Activated T-helper 17 cell treated with anti-CD3 and anti-CD28 coated beads, Interleukin-2, amount 50 U/mL, for 72 hours (primary cell): ENCODE measurements at regions not wholly inside any gene's neighbourhood (a gene's known extent, or its start where the extent isn't known, plus 50 kb on each side); places are given as distances from the start of the nearest gene placed in this dataset.
"Not testable (repeated sequence)": the region's sequence is repeated elsewhere in the genome, so short reads cannot be mapped to it uniquely, and the experiment has no call there.

ENCODE experiments used
- ATAC-seq: fragments of 150-1000 bp; cut with Tn5 transposase; replicated peaks from 2 replicates; pipeline ENCODE4 v1.10.0; 2021; ENCODE audit warnings: mild to moderate bottlenecking, moderate library complexity
- H3K27ac Mint-ChIP-seq: one replicate; pipeline ENCODE4 v1.8.0; 2022; ENCODE audit warnings: mixed read lengths
- H3K27me3 Mint-ChIP-seq: one replicate; pipeline ENCODE4 v1.8.0; 2022; ENCODE audit warnings: mixed read lengths
- H3K36me3 Mint-ChIP-seq: one replicate; pipeline ENCODE4 v1.8.0; 2022; ENCODE audit warnings: low read depth, mild to moderate bottlenecking, mixed read lengths
- H3K4me1 Mint-ChIP-seq: one replicate; pipeline ENCODE4 v1.8.0; 2022; ENCODE audit warnings: mixed read lengths
- H3K4me3 Mint-ChIP-seq: one replicate; pipeline ENCODE4 v1.8.0; 2022; ENCODE audit warnings: mild to moderate bottlenecking, mixed read lengths
- H3K9me3 Mint-ChIP-seq: one replicate; pipeline ENCODE4 v1.8.0; 2022; ENCODE audit warnings: mixed read lengths

DNA sequence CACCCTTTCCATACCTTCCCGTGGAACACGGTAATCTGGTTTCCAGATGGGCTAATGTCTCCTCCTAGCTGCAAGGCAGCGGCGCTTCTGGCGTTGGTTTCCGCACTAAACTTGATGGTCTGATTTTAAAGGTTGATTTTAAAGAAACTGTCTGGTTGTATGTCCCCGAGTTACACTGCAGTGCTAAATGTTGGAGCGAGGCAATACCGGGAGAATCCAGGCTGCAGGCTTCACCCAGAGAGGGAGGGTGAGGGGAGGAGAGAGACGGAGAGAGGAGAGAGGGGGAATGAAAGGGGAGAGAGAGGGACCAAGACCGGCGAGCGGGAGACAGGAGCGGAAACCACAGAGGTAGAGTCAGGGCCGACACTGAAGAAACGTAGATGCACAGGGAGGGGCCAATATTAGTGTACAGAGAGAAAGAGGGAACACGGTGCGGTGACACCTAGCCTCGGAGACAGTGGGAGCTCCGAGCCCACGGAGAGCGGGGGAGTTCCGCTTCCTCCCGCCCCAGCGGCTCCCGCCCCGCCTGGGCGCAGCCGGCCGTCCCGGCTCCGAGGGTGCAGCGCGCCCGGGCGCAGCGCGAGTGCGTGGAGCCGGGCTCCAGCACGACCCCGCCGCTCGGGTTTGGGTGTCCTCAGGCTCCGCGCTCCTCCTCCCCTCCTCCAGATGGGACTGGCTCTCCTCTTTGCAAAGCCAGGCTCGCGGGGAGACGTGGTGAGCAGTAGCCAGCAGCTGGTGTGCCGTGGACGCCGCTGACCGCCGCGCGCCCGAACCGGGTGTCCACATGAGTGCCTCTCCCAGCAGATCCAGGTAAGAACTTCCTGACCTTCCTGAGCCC is 71.9 kb upstream of the GRAMD1B start:
- peak; percentile 77 for ATAC-seq
- Mint-ChIP-seq H3K4me3 (peak overlapping the region; percentile 81), H3K27ac (peak overlapping the region; percentile 91)

GRCh38 chr11:123357353-123357989 is 72.6 kb upstream of the GRAMD1B start:
- ATAC-seq: peak; percentile 55
- peak overlapping the region; percentile 81 for H3K4me3 Mint-ChIP-seq
- peaks cover 4% of the 10 kb centered on the region for H3K36me3 Mint-ChIP-seq
- peak overlapping the region; percentile 91 for H3K27ac Mint-ChIP-seq
- H3K4me1 Mint-ChIP-seq: peaks cover 28% of the 10 kb centered on the region
- no peaks in the 10 kb centered on the region for H3K9me3 Mint-ChIP-seq
- H3K27me3 Mint-ChIP-seq: peaks cover 30% of the 10 kb centered on the region

More for the DNA sequence above, 71.9 kb upstream of the GRAMD1B start:
- Mint-ChIP-seq H3K27me3 (peaks cover 29% of the 10 kb centered on the region), H3K9me3 (no peaks in the 10 kb centered on the region), H3K36me3 (peaks cover 4% of the 10 kb centered on the region), H3K4me1 (peaks cover 28% of the 10 kb centered on the region)

- Mint-ChIP-seq H3K27me3 (peaks cover 27% of the 10 kb centered on the region), H3K27ac (peak overlapping the region; percentile 91), H3K36me3 (peaks cover 4% of the 10 kb centered on the region), H3K9me3 (no peaks in the 10 kb centered on the region), H3K4me3 (peak overlapping the region; percentile 81), H3K4me1 (peaks cover 25% of the 10 kb centered on the region)
- ATAC-seq: peak; percentile 62
Observed at GRCh38 chr11:123356539-123356938, 73.5 kb upstream of the GRAMD1B start.

DNA sequence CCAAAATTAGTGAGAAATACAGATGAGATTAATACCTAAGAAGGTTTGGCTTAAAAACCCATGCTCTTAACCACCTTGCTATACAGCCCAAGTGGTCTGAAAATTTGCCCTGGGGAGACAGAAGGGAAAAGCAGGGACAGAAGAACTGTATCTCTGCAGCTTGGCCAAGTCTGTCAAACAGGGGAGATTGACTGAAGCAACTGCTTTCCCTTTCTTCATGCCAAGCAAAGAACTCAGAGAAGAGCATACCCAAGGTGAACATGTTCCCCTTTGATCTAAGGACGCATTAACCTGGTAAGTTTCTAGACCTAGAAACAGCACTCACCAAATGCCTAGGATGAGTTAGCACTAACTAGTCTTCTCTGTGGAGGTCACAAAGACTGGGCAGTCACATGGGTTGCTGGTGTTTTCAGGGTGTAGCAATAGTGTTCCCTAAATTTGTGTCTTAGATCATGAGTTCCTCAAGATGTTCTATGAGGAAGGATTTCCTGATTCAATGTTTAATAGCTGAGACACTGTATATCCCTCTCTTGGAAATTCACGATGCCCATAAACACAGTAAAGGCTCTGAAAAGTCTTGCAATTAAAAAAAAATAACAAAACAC is 75.6 kb upstream of the GRAMD1B start:
- no peak for ATAC-seq
- no peak overlapping the region for H3K4me3 Mint-ChIP-seq
- peaks cover 14% of the 10 kb centered on the region for H3K27me3 Mint-ChIP-seq
- no peak overlapping the region for H3K27ac Mint-ChIP-seq
- peaks cover 4% of the 10 kb centered on the region for H3K36me3 Mint-ChIP-seq
- H3K9me3 Mint-ChIP-seq: no peaks in the 10 kb centered on the region
- peaks cover 18% of the 10 kb centered on the region for H3K4me1 Mint-ChIP-seq

DNA sequence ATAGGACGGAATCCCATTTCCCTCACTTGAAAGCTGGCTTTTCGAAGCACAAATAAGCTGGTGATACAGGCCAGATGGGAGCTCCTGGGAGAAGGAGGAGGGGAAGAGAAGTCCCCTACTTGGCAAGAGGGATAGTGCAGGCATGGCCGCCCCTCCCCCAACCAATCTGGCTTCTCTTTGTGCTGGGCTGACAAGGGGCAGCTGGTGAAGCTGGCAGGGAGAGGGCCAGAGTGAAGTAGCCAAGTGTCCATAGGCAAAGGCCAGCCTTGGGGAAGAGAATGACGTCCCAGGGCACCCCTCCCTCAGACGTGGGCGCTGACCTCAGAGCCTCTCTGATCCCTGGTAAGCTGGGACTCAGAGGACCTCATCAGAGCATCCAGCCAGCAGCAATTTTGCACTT is 78.7 kb upstream of the GRAMD1B start:
- no peak overlapping the region for H3K27ac Mint-ChIP-seq
- peaks cover under 1% of the 10 kb centered on the region for H3K4me1 Mint-ChIP-seq
- H3K36me3 Mint-ChIP-seq: no peaks in the 10 kb centered on the region
- H3K27me3 Mint-ChIP-seq: peaks cover 16% of the 10 kb centered on the region
- no peaks in the 10 kb centered on the region for H3K9me3 Mint-ChIP-seq
- H3K4me3 Mint-ChIP-seq: no peak overlapping the region
- ATAC-seq: no peak

- Mint-ChIP-seq H3K4me3 (no peak overlapping the region), H3K27ac (no peak overlapping the region), H3K4me1 (no peaks in the 10 kb centered on the region), H3K9me3 (no peaks in the 10 kb centered on the region), H3K36me3 (no peaks in the 10 kb centered on the region), H3K27me3 (peaks cover 16% of the 10 kb centered on the region)
- no peak for ATAC-seq
Observed at GRCh38 chr11:123349382-123349781, 80.7 kb upstream of the GRAMD1B start.

DNA sequence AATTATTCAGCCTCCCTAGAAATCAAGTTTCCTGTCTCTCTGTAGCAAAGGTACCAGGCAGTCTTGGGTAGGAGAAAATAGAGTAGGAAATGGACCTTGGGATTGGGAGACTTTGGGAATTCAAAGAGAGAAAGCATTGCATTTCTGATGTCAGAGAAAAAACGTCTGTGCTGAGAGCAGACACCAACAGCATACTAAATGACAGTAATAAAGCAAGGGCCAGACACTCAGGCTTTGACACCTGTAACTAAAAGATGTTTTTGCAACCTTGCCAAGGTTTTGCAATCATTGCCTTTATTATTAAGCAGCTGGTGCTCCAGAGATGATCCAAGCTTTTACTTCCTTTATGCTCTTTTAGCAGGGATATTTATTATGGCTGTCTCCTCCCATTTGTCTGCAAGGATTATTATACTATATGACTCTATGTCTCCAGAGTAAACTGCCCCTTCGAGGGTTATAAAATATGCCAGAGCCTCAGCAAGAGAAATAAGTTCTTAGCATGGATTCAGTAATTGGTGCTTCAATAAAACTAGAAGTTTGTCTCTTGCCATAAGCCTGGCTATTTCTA is 85.2 kb upstream of the GRAMD1B start:
- H3K27me3 Mint-ChIP-seq: peaks cover 10% of the 10 kb centered on the region
- H3K4me1 Mint-ChIP-seq: no peaks in the 10 kb centered on the region
- no peak overlapping the region for H3K27ac Mint-ChIP-seq
- H3K4me3 Mint-ChIP-seq: no peak overlapping the region
- no peaks in the 10 kb centered on the region for H3K36me3 Mint-ChIP-seq
- H3K9me3 Mint-ChIP-seq: no peaks in the 10 kb centered on the region
- no peak for ATAC-seq

GRCh38 chr11:123344188-123344587 is 85.9 kb upstream of the GRAMD1B start:
- H3K9me3 Mint-ChIP-seq, H3K27me3 Mint-ChIP-seq, ATAC-seq, H3K36me3 Mint-ChIP-seq, H3K4me3 Mint-ChIP-seq, H3K27ac Mint-ChIP-seq, H3K4me1 Mint-ChIP-seq: not testable (repeated sequence)

DNA sequence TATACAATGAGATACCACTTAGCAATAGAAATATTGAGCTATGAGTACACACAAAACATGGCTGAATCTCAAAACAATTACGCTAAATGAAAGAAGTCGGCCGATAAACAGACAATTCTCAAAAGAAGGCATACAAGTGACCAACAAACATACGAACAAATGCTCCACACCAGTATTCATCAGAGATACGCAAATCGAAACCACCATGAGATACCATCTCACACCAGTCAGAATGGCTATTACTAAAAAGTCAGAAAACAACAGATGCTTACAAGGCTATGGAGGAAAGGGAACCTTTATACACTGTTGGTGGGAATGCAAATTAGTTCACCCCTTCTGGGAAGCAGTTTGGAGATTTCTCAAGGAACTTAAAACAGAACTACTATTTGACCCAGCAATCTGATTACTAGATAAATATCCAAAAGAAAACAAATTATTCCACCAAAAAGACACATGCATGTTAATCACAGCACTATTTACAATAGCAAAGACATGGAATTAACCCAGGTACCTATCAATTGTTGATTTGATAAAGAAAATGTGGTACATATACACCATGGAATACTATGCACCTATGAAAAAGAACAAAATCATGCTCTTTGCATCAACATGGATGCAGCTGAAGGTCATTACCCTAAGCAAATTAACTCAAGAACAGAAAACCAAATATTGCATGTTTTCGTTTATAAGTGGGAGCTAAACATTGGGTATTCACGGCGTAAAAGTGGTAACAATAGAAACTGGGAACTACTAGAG is 90.9 kb upstream of the GRAMD1B start:
- Mint-ChIP-seq H3K4me3 (no peak overlapping the region), H3K9me3 (no peaks in the 10 kb centered on the region), H3K36me3 (no peaks in the 10 kb centered on the region), H3K27ac (no peak overlapping the region), H3K27me3 (peaks cover 4% of the 10 kb centered on the region), H3K4me1 (no peaks in the 10 kb centered on the region)
- peak; percentile 59 for ATAC-seq

- ATAC-seq: peak; percentile 82
- no peaks in the 10 kb centered on the region for H3K4me1 Mint-ChIP-seq
- H3K36me3 Mint-ChIP-seq: no peaks in the 10 kb centered on the region
- no peaks in the 10 kb centered on the region for H3K9me3 Mint-ChIP-seq
- H3K27me3 Mint-ChIP-seq: peaks cover 4% of the 10 kb centered on the region
- no peak overlapping the region for H3K27ac Mint-ChIP-seq
- no peak overlapping the region for H3K4me3 Mint-ChIP-seq
Observed at GRCh38 chr11:123338266-123338800, 91.7 kb upstream of the GRAMD1B start.

GRCh38 chr11:123334925-123335324 is 95.1 kb upstream of the GRAMD1B start:
- Mint-ChIP-seq H3K9me3 (peaks cover 3% of the 10 kb centered on the region), H3K36me3 (no peaks in the 10 kb centered on the region), H3K4me3 (no peak overlapping the region), H3K27me3 (no peaks in the 10 kb centered on the region), H3K27ac (no peak overlapping the region), H3K4me1 (no peaks in the 10 kb centered on the region)
- ATAC-seq: no peak

GRCh38 chr11:123332577-123332976 is 97.5 kb upstream of the GRAMD1B start:
- H3K4me1 Mint-ChIP-seq, H3K27ac Mint-ChIP-seq, ATAC-seq, H3K9me3 Mint-ChIP-seq, H3K4me3 Mint-ChIP-seq, H3K36me3 Mint-ChIP-seq, H3K27me3 Mint-ChIP-seq: not testable (repeated sequence)

- no peaks in the 10 kb centered on the region for H3K27me3 Mint-ChIP-seq
- ATAC-seq: no peak
- no peaks in the 10 kb centered on the region for H3K36me3 Mint-ChIP-seq
- no peak overlapping the region for H3K27ac Mint-ChIP-seq
- H3K4me3 Mint-ChIP-seq: no peak overlapping the region
- H3K4me1 Mint-ChIP-seq: no peaks in the 10 kb centered on the region
- peaks cover 3% of the 10 kb centered on the region for H3K9me3 Mint-ChIP-seq
Observed at GRCh38 chr11:123330948-123331347, 99.1 kb upstream of the GRAMD1B start.

- Mint-ChIP-seq H3K4me3 (no peak overlapping the region), H3K9me3 (peaks cover 3% of the 10 kb centered on the region), H3K27me3 (no peaks in the 10 kb centered on the region), H3K27ac (no peak overlapping the region), H3K4me1 (no peaks in the 10 kb centered on the region), H3K36me3 (no peaks in the 10 kb centered on the region)
- no peak for ATAC-seq
Observed at GRCh38 chr11:123330471-123330870, 99.6 kb upstream of the GRAMD1B start.
